A549 (cell line): ENCODE measurements at regions not wholly inside any gene's neighbourhood (a gene's known extent, or its start where the extent isn't known, plus 50 kb on each side); places are given as distances from the start of the nearest gene placed in this dataset.

Experiments
- BHLHE40 ChIP-seq: IDR thresholded peaks from 2 replicates; pipeline ENCODE4 v1.6.1; 2012; ENCODE audit warnings: low read depth, low read length, inconsistent platforms
- CBX2 ChIP-seq: fragments of 200-600 bp; sonication (generic); IDR thresholded peaks from 2 replicates; pipeline ENCODE4 v1.6.1; 2016; ENCODE audit warnings: low read depth, mild to moderate bottlenecking, borderline replicate concordance
- CEBPB ChIP-seq, 2 experiments: fragments of >200 bp in 1 of 2; sonication (Bioruptor Twin) in 1 of 2; formaldehyde crosslinking in 1 of 2; IDR thresholded peaks; 2 replicates each; pipeline ENCODE4 v1.6.1; 2012 to 2016
- CTCF ChIP-seq: fragments of >200 bp; sonication (Bioruptor Twin); formaldehyde crosslinking; IDR thresholded peaks from 3 replicates; pipeline ENCODE4 v1.5.1; 2016
- EP300 ChIP-seq, 2 experiments: fragments of >200 bp; sonication (Bioruptor Twin); formaldehyde crosslinking; IDR thresholded peaks; 2 replicates in 1 of 2; 3 replicates in 1 of 2; pipeline ENCODE4 v1.6.1; 2016 to 2017
- JUN ChIP-seq, 2 experiments: fragments of >200 bp; sonication (Bioruptor Twin); formaldehyde crosslinking; IDR thresholded peaks; 2 replicates in 1 of 2; 3 replicates in 1 of 2; pipeline ENCODE4 v1.6.1; 2016 to 2017
- JUNB ChIP-seq: fragments of >200 bp; sonication (Bioruptor Twin); formaldehyde crosslinking; IDR thresholded peaks from 2 replicates; pipeline ENCODE4 v1.6.1; 2016
- MAFK ChIP-seq: fragments of 450-650 bp; IDR thresholded peaks from 2 replicates; pipeline ENCODE4 v1.6.1; 2014; ENCODE audit not compliant: partially characterized antibody
- POLR2A ChIP-seq: IDR thresholded peaks from 2 replicates; pipeline ENCODE4 v1.6.1; 2012; ENCODE audit warnings: mild to moderate bottlenecking, low read length
- ZC3H11A ChIP-seq: fragments of 450-650 bp; IDR thresholded peaks from 2 replicates; pipeline ENCODE4 v1.6.1; 2014; ENCODE audit warnings: antibody characterized with exemption, mild to moderate bottlenecking

GRCh38 chr11:87616511-87616910 lies 558.7 kb downstream of the RAB38 start:
- TF ChIP-seq CTCF (no peak), CEBPB (IDR thresholded peaks at IDR 0.05) (no peak), CBX2 (no peak), JUN (IDR thresholded peaks at IDR 0.05) (no peak), JUNB (no peak), POLR2A (no peak), EP300 (IDR thresholded peaks at IDR 0.05) (no peak), BHLHE40 (no peak), MAFK (no peak), ZC3H11A (no peak)
